Fibroblast of lung (primary cell): ENCODE measurements at regions not wholly inside any gene's neighbourhood (a gene's known extent, or its start where the extent isn't known, plus 50 kb on each side); places are given as distances from the start of the nearest gene placed in this dataset.

ENCODE experiments used
- DNase-seq, 2 donors: peaks; one replicate each; pipeline versions ENCODE4 v3.0.0 to v3.0.0-alpha.2; 2010; ENCODE audit warnings: low read depth in 2 of 2
- H2AFZ ChIP-seq: 2 replicates; pipeline ENCODE4 v1.5.1; 2012; ENCODE audit warnings: low read length, control low read depth, inconsistent platforms
- H3K27ac ChIP-seq: 2 replicates; pipeline ENCODE4 v1.5.1; 2011; ENCODE audit warnings: low read length, control low read depth; ENCODE audit not compliant: insufficient read depth
- H3K27me3 ChIP-seq: 2 replicates; pipeline ENCODE4 v1.5.1; 2011; ENCODE audit warnings: mild to moderate bottlenecking, low read length; ENCODE audit not compliant: control insufficient read depth, insufficient read depth
- H3K36me3 ChIP-seq: 2 replicates; pipeline ENCODE4 v1.5.1; 2011; ENCODE audit warnings: low read length; ENCODE audit not compliant: control insufficient read depth, insufficient read depth
- H3K4me1 ChIP-seq: 2 replicates; pipeline ENCODE4 v1.5.1; 2011; ENCODE audit warnings: low read length; ENCODE audit not compliant: control insufficient read depth, insufficient read depth; ENCODE audit errors: extremely low read depth
- H3K4me2 ChIP-seq: 2 replicates; pipeline ENCODE4 v1.5.1; 2011; ENCODE audit warnings: low read length, control low read depth; ENCODE audit not compliant: insufficient read depth; ENCODE audit errors: extremely low read depth
- H3K4me3 ChIP-seq, 4 experiments: fragments of 200-600 bp in 1 of 4; sonication (generic) in 1 of 4; replicated peaks in 1 of 4; 2 replicates each; pipeline ENCODE4 v1.5.1; 2011 to 2016; ENCODE audit warnings: low read length in 4 of 4, low read depth in 3 of 4, mild to moderate bottlenecking in 3 of 4, control low read depth in 2 of 4, inconsistent platforms in 1 of 4, mixed read lengths in 1 of 4; ENCODE audit not compliant: insufficient read depth in 1 of 4; ENCODE audit errors: control extremely low read depth in 1 of 4
- H3K79me2 ChIP-seq: 2 replicates; pipeline ENCODE4 v1.5.1; 2012; ENCODE audit warnings: mild to moderate bottlenecking, low read length, inconsistent platforms; ENCODE audit not compliant: control insufficient read depth, insufficient read depth
- H3K9ac ChIP-seq: 2 replicates; pipeline ENCODE4 v1.5.1; 2011; ENCODE audit warnings: mild to moderate bottlenecking, low read length, control low read depth; ENCODE audit not compliant: insufficient read depth
- H3K9me3 ChIP-seq: 2 replicates; pipeline ENCODE4 v1.5.1; 2012; ENCODE audit warnings: low read depth, low read length; ENCODE audit not compliant: control insufficient read depth, insufficient read depth
- H4K20me1 ChIP-seq: 2 replicates; pipeline ENCODE4 v1.5.1; 2011; ENCODE audit warnings: low read length; ENCODE audit not compliant: control insufficient read depth, insufficient read depth; ENCODE audit errors: extremely low read depth
- EZH2 ChIP-seq: IDR thresholded peaks from 2 replicates; pipeline ENCODE4 v1.5.1; 2012; ENCODE audit warnings: low read length, control low read depth, mild to moderate bottlenecking; ENCODE audit errors: missing control alignments
- TF ChIP-seq, protein P1 (sequence below), 2 donors: IDR thresholded peaks in 1 of 2; conservative IDR thresholded peaks in 1 of 2; 1 replicate in 1 of 2; 2 replicates in 1 of 2; pipeline ENCODE4 v1.5.1; 2011 to 2012; ENCODE audit warnings: low read length in 2 of 2, control low read depth in 1 of 2, inconsistent platforms in 1 of 2, low read depth in 1 of 2, mild to moderate bottlenecking in 1 of 2

DNA sequence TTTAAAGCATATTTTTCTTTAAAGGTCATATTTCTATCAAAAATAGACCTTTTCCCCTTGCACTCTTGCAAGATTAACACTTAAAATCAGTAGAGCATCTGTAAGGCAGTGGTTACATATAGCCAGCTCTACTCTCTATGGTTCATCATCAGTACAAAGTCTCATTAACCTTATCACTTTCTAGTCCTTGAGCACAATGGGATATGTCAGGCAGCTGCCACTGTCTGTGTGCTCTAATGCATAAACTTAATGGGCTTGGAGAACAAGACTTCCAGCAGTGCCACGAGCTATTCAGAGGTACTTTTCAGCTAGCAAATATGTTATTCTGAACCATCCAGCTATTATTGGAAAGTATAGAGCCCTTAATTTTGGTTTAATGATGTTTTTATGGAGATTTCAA is 393.7 kb downstream of the GASK1B start:
- Histone ChIP-seq H3K27ac (no peak overlapping the region), H3K27me3 (no peaks in the 10 kb centered on the region), H3K36me3 (no peaks in the 10 kb centered on the region), H3K4me2 (no peak overlapping the region), H3K9ac (no peak overlapping the region), H3K4me1 (no peaks in the 10 kb centered on the region), H4K20me1 (no peaks in the 10 kb centered on the region), H2AFZ (no peak overlapping the region), H3K79me2 (no peaks in the 10 kb centered on the region), H3K4me3 (no peak overlapping the region), H3K9me3 (no peaks in the 10 kb centered on the region)
- DNase-seq: no peak
- TF ChIP-seq EZH2: no peak
- TF ChIP-seq, protein P1, sequence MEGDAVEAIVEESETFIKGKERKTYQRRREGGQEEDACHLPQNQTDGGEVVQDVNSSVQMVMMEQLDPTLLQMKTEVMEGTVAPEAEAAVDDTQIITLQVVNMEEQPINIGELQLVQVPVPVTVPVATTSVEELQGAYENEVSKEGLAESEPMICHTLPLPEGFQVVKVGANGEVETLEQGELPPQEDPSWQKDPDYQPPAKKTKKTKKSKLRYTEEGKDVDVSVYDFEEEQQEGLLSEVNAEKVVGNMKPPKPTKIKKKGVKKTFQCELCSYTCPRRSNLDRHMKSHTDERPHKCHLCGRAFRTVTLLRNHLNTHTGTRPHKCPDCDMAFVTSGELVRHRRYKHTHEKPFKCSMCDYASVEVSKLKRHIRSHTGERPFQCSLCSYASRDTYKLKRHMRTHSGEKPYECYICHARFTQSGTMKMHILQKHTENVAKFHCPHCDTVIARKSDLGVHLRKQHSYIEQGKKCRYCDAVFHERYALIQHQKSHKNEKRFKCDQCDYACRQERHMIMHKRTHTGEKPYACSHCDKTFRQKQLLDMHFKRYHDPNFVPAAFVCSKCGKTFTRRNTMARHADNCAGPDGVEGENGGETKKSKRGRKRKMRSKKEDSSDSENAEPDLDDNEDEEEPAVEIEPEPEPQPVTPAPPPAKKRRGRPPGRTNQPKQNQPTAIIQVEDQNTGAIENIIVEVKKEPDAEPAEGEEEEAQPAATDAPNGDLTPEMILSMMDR (conservative IDR thresholded peaks at IDR 0.05 in 1 of 2, IDR thresholded peaks at IDR 0.05 in 1 of 2; ENCODE audit: low read depth in 1 of 2, low read length in 2 of 2): no peak

DNA sequence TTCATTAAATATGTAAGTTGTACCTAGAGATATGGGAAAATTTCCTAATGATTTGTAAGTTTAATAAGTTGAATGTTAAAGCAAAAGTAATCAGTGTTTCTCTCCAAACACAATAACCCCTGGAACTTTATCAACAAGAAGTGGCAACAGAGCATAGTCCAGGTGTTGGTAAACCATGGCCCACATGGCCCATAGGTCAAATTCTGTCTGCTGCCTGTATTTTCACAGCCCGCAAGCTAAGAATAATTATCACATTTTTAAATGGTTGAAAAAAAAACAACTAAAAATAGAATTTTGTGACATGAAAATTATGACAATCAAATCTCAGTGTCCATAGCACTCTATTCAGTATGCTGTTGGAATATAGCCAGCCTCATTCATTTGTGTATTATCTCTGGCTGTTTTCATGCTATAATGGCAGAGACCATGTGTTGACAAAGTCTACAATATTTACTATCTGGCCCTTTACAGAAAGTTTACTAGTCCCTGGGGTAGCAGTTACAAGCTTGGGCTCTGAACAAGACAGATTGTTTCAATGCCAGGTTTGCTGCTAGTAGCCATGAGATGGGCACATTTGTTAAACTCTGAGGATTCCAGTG is 395.8 kb downstream of the GASK1B start:
- H3K4me1 ChIP-seq: no peaks in the 10 kb centered on the region
- TF ChIP-seq, protein P1 (conservative IDR thresholded peaks at IDR 0.05 in 1 of 2, IDR thresholded peaks at IDR 0.05 in 1 of 2; ENCODE audit: low read depth in 1 of 2, low read length in 2 of 2): no peak
- no peak for TF ChIP-seq EZH2
- H3K4me2 ChIP-seq: no peak overlapping the region
- H3K27ac ChIP-seq: no peak overlapping the region
- no peaks in the 10 kb centered on the region for H4K20me1 ChIP-seq
- H3K4me3 ChIP-seq: no peak overlapping the region
- no peak overlapping the region for H2AFZ ChIP-seq
- H3K36me3 ChIP-seq: no peaks in the 10 kb centered on the region
- H3K9me3 ChIP-seq: no peaks in the 10 kb centered on the region
- H3K9ac ChIP-seq: no peak overlapping the region
- no peak for DNase-seq
- H3K79me2 ChIP-seq: no peaks in the 10 kb centered on the region
- no peaks in the 10 kb centered on the region for H3K27me3 ChIP-seq

DNA sequence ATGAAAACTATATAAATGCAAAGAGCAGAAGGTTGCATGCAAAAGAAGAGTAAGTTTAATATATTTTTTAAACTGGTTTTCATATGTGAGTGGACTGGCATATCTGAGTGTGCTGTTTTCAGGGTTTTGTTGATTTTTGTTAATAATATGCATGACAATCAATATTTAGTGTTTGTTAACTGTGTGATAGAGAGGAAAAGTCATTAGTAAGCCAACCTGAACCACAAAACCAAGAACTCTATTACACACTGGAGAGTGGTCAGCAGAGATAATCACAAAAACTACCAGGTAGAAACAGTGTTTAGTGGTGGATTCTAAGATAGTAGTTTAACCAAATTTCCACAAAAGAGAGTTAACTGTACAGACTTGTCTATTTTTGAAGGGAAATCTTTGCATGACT is 396.9 kb downstream of the GASK1B start:
- no peaks in the 10 kb centered on the region for H3K4me1 ChIP-seq
- H4K20me1 ChIP-seq: no peaks in the 10 kb centered on the region
- H3K27me3 ChIP-seq: no peaks in the 10 kb centered on the region
- H3K36me3 ChIP-seq: no peaks in the 10 kb centered on the region
- H3K79me2 ChIP-seq: no peaks in the 10 kb centered on the region
- TF ChIP-seq EZH2: no peak
- TF ChIP-seq, protein P1 (conservative IDR thresholded peaks at IDR 0.05 in 1 of 2, IDR thresholded peaks at IDR 0.05 in 1 of 2; ENCODE audit: low read depth in 1 of 2, low read length in 2 of 2): no peak
- H3K9ac ChIP-seq: no peak overlapping the region
- H2AFZ ChIP-seq: no peak overlapping the region
- H3K27ac ChIP-seq: no peak overlapping the region
- no peak for DNase-seq
- H3K4me2 ChIP-seq: no peak overlapping the region
- H3K9me3 ChIP-seq: no peaks in the 10 kb centered on the region
- no peak overlapping the region for H3K4me3 ChIP-seq
